Breast epithelium (tissue), 4 donors: ENCODE measurements at regions not wholly inside any gene's neighbourhood (a gene's known extent, or its start where the extent isn't known, plus 50 kb on each side); places are given as distances from the start of the nearest gene placed in this dataset.

Experiments used
- DNase-seq, 2 donors: peaks; one replicate each; pipeline ENCODE4 v3.0.0-alpha.2; 2019; ENCODE audit warnings: low spot score in 2 of 2
- H3K27ac ChIP-seq, 2 donors: fragments of 200-600 bp; sonication (generic) in 1 of 2; one replicate each; pipeline ENCODE4 v1.5.1; 2016 to 2019; ENCODE audit warnings: mild to moderate bottlenecking in 1 of 2
- H3K27me3 ChIP-seq, 2 donors: fragments of 200-600 bp; sonication (generic) in 1 of 2; one replicate each; pipeline versions ENCODE4 v1.5.1 to v1.6.0; 2017 to 2019; ENCODE audit warnings: control low read depth in 1 of 2, mild to moderate bottlenecking in 1 of 2
- H3K36me3 ChIP-seq: fragments of 200-600 bp; one replicate; pipeline ENCODE4 v1.5.1; 2019
- H3K4me1 ChIP-seq, 2 donors: fragments of 200-600 bp; sonication (generic); one replicate each; pipeline ENCODE4 v1.5.1; 2016 to 2019; ENCODE audit warnings: control low read depth in 1 of 2
- H3K4me3 ChIP-seq, 3 donors: fragments of 200-600 bp; sonication (generic); 1 replicate in 2 of 3; 2 replicates in 1 of 3; pipeline ENCODE4 v1.5.1; 2016 to 2019; ENCODE audit warnings: mild to moderate bottlenecking in 3 of 3, moderate library complexity in 2 of 3
- H3K9me3 ChIP-seq, 2 donors: fragments of 200-600 bp; sonication (generic) in 1 of 2; one replicate each; pipeline ENCODE4 v1.5.1; 2016 to 2019; ENCODE audit warnings: control low read depth in 1 of 2
- CTCF ChIP-seq, 3 donors: fragments of 450-650 bp; IDR thresholded peaks; one replicate each; pipeline ENCODE4 v1.5.1; 2016 to 2017; ENCODE audit warnings: antibody characterized with exemption in 3 of 3, mild to moderate bottlenecking in 3 of 3, moderate library complexity in 3 of 3
- POLR2A ChIP-seq: fragments of 450-650 bp; IDR thresholded peaks from one replicate; pipeline ENCODE4 v1.6.1; 2016; ENCODE audit warnings: antibody characterized with exemption, mild to moderate bottlenecking, moderate library complexity
- POLR2AphosphoS5 ChIP-seq, 3 donors: sonication (generic); formaldehyde crosslinking; IDR thresholded peaks; one replicate each; pipeline ENCODE4 v1.6.1; 2017; ENCODE audit warnings: antibody characterized with exemption in 3 of 3
- intact Hi-C: fragments of 100-400 bp; cut with DNase I; formaldehyde crosslinking; loops from one replicate; pipeline ENCODE4 v1.15.1; 2023; ENCODE audit warnings: low total_unique reads

- intact Hi-C loops, result no loop called here
- Histone ChIP-seq H3K27ac (no peak overlapping the region), H3K27me3 (no peaks in the 10 kb centered on the region), H3K36me3 (no peaks in the 10 kb centered on the region), H3K9me3 (no peaks in the 10 kb centered on the region), H3K4me3 (no peak overlapping the region), H3K4me1 (no peaks in the 10 kb centered on the region)
- TF ChIP-seq CTCF (IDR thresholded peaks at IDR 0.05) (no peak), POLR2A (no peak), POLR2AphosphoS5 (IDR thresholded peaks at IDR 0.05) (no peak)
- DNase-seq, result no peak
These were observed 367.0 kb upstream of the NEGR1 start for GRCh38 chr1:72649211-72649888.

GRCh38 chr1:72648465-72648864 lies 366.1 kb upstream of the NEGR1 start:
- TF ChIP-seq POLR2AphosphoS5 (IDR thresholded peaks at IDR 0.05), result no peak
- no peak for TF ChIP-seq CTCF (IDR thresholded peaks at IDR 0.05)
- no peak for TF ChIP-seq POLR2A
- no peaks in the 10 kb centered on the region for H3K27me3 ChIP-seq
- H3K27ac ChIP-seq, result no peak overlapping the region
- no peaks in the 10 kb centered on the region for H3K4me1 ChIP-seq
- H3K4me3 ChIP-seq, result no peak overlapping the region
- intact Hi-C loops, result no loop called here
- H3K9me3 ChIP-seq, result no peaks in the 10 kb centered on the region
- peaks cover under 1% of the 10 kb centered on the region for H3K36me3 ChIP-seq
- no peak for DNase-seq

GRCh38 chr1:72643142-72643541 lies 360.8 kb upstream of the NEGR1 start:
- TF ChIP-seq POLR2AphosphoS5 (IDR thresholded peaks at IDR 0.05), result no peak
- peaks cover 4% of the 10 kb centered on the region for H3K36me3 ChIP-seq
- no peak overlapping the region for H3K4me3 ChIP-seq
- H3K4me1 ChIP-seq, result no peaks in the 10 kb centered on the region
- intact Hi-C loops, result no loop called here
- H3K27me3 ChIP-seq, result no peaks in the 10 kb centered on the region
- no peaks in the 10 kb centered on the region for H3K9me3 ChIP-seq
- DNase-seq, result no peak
- H3K27ac ChIP-seq, result no peak overlapping the region

- no peaks in the 10 kb centered on the region for H3K36me3 ChIP-seq
- DNase-seq, result no peak
- no peak for TF ChIP-seq POLR2AphosphoS5 (IDR thresholded peaks at IDR 0.05)
- intact Hi-C loops, result no loop called here
- no peak overlapping the region for H3K4me3 ChIP-seq
- no peaks in the 10 kb centered on the region for H3K27me3 ChIP-seq
- H3K27ac ChIP-seq, result no peak overlapping the region
- H3K9me3 ChIP-seq, result no peaks in the 10 kb centered on the region
- H3K4me1 ChIP-seq, result no peaks in the 10 kb centered on the region
These were observed 355.3 kb upstream of the NEGR1 start for GRCh38 chr1:72637593-72637992.

GRCh38 chr1:72636631-72637030 lies 354.3 kb upstream of the NEGR1 start:
- intact Hi-C loops, result no loop called here
- Histone ChIP-seq H3K36me3 (no peaks in the 10 kb centered on the region), H3K27ac (no peak overlapping the region), H3K4me1 (no peaks in the 10 kb centered on the region), H3K9me3 (no peaks in the 10 kb centered on the region), H3K27me3 (no peaks in the 10 kb centered on the region), H3K4me3 (no peak overlapping the region)
- TF ChIP-seq POLR2AphosphoS5 (IDR thresholded peaks at IDR 0.05) (no peak), POLR2A (no peak), CTCF (IDR thresholded peaks at IDR 0.05) (no peak)
- DNase-seq, result no peak

- intact Hi-C loops, result no loop called here
- TF ChIP-seq CTCF (IDR thresholded peaks at IDR 0.05), result no peak
These were observed 353.4 kb upstream of the NEGR1 start for GRCh38 chr1:72635719-72636118.

More at GRCh38 chr1:72635719-72636118, 353.4 kb upstream of the NEGR1 start:
- Histone ChIP-seq H3K36me3 (no peaks in the 10 kb centered on the region), H3K27ac (no peak overlapping the region), H3K27me3 (no peaks in the 10 kb centered on the region), H3K4me1 (no peaks in the 10 kb centered on the region), H3K4me3 (no peak overlapping the region), H3K9me3 (no peaks in the 10 kb centered on the region)
- DNase-seq, result no peak
